GM10248 (cell line): ENCODE measurements at regions not wholly inside any gene's neighbourhood (a gene's known extent, or its start where the extent isn't known, plus 50 kb on each side); places are given as distances from the start of the nearest gene placed in this dataset.

Experiments used
- CTCF ChIA-PET: fragments of 300-600 bp; sonication (Branson Sonifier 250); formaldehyde crosslinking; extraction: SDS; loops from one replicate; lab custom pipeline; 2021; ENCODE audit warnings: antibody characterized with exemption; lab: Yijun Ruan, JAX
- POLR2A ChIA-PET: fragments of 350-650 bp; sonication (Branson Sonifier 250); formaldehyde crosslinking; extraction: SDS; loops from one replicate; lab custom pipeline; 2020; ENCODE audit warnings: antibody characterized with exemption; lab: Yijun Ruan, JAX
- DNase-seq: peaks from one replicate; pipeline ENCODE4 v3.0.0; 2012; ENCODE audit errors: extremely low spot score
- TF ChIP-seq, protein P1 (sequence below): IDR thresholded peaks from 2 replicates; pipeline ENCODE4 v1.5.1; 2012; ENCODE audit warnings: mild to moderate bottlenecking, low read depth; ENCODE audit errors: extremely low read depth, missing control alignments, control extremely low read depth

DNA sequence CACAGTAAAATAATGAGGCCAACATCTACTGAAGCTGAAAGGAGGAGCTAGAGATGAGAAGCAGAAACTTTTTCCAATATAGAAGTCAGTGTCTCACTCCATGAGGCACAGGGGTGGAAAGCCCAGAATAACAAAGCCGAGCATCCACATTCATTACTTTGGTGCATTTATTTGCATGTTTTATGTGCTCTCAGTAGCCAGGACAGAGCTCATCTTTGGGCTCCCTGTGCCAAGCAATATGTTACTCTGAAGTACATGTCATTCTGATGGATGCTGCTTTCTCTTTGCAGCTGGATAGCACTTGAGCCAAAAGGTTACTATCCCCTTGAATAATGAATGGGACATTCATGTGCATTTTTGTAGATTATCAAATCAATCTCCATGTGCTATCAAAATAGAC, 338.6 kb upstream of the SOX11 start:
- no peak for DNase-seq
- ChIA-PET POLR2A (no interaction called here), CTCF (interaction anchor here (1.1 kb wide), 1 partner anchor 1068 kb away, joined by 3 read pairs; no protein-coding TSS in a partner anchor)
- TF ChIP-seq, protein P1, sequence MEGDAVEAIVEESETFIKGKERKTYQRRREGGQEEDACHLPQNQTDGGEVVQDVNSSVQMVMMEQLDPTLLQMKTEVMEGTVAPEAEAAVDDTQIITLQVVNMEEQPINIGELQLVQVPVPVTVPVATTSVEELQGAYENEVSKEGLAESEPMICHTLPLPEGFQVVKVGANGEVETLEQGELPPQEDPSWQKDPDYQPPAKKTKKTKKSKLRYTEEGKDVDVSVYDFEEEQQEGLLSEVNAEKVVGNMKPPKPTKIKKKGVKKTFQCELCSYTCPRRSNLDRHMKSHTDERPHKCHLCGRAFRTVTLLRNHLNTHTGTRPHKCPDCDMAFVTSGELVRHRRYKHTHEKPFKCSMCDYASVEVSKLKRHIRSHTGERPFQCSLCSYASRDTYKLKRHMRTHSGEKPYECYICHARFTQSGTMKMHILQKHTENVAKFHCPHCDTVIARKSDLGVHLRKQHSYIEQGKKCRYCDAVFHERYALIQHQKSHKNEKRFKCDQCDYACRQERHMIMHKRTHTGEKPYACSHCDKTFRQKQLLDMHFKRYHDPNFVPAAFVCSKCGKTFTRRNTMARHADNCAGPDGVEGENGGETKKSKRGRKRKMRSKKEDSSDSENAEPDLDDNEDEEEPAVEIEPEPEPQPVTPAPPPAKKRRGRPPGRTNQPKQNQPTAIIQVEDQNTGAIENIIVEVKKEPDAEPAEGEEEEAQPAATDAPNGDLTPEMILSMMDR: no peak

DNA sequence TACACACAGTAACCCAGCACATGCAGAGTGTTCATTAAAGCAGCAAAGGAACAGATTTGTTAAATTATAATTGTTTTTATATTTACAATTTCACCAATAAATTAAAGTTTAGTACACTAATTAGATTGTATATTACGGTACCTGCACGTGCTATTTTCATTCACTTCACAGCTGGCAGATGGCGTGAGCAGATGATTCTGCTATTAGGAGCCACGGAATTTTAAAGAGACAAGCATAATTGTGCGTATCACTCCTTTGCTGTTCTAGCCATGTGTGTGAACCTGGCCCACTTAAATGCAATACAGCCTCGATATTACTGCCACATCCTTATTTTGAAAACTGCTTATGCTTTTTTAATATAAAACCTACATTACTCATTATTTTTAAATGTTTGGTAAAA, 332.8 kb upstream of the SOX11 start:
- POLR2A ChIA-PET: no interaction called here
- DNase-seq: no peak
- CTCF ChIA-PET: no interaction called here
- TF ChIP-seq, protein P1: no peak

DNA sequence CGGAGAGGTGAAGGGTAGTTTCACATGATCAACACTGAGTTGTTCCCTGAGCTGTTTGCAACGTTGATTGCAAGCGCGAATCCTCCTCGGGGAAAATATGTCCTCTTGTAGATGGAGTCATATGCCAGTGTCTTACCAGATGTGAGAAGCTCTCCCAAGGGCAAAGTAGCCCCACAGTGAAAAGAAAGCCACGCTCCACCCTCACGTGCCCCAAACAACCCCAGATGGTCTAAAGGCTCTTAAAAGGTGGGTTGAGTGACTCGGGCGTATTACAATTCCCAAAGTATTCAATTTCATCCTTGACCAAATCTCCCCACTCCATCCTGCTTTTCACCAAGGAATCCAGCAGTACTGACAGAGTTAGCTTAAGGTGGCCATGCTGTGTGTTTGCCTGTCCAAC, 332.1 kb upstream of the SOX11 start:
- TF ChIP-seq, protein P1: no peak
- DNase-seq: no peak
- ChIA-PET CTCF (interaction anchor here (1.2 kb wide), 1 partner anchor 28 kb away, joined by 3 read pairs; no protein-coding TSS in a partner anchor), POLR2A (no interaction called here)

DNA sequence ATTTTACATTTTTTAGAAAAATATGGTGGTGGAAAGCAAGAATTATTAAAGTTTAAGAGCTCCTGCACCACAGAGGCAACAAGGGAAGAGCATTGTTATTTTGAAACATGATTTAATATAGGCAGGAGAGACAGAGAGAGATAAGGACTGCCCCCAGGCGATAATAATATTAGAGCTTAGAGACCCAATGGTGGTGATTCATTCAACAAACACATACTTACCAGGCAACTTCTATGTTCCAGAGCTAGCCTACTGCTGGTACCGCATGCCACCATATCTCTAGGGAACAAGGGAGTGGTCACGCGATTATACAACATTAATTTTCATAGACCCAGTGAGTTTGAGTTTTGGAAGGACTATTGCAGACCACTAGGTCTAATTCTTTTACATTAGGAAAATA, 327.8 kb upstream of the SOX11 start:
- TF ChIP-seq, protein P1: no peak
- CTCF ChIA-PET: interaction anchor here (1.2 kb wide), 1 partner anchor 30 kb away, joined by 3 read pairs; no protein-coding TSS in a partner anchor
- POLR2A ChIA-PET: no interaction called here
- DNase-seq: no peak

DNA sequence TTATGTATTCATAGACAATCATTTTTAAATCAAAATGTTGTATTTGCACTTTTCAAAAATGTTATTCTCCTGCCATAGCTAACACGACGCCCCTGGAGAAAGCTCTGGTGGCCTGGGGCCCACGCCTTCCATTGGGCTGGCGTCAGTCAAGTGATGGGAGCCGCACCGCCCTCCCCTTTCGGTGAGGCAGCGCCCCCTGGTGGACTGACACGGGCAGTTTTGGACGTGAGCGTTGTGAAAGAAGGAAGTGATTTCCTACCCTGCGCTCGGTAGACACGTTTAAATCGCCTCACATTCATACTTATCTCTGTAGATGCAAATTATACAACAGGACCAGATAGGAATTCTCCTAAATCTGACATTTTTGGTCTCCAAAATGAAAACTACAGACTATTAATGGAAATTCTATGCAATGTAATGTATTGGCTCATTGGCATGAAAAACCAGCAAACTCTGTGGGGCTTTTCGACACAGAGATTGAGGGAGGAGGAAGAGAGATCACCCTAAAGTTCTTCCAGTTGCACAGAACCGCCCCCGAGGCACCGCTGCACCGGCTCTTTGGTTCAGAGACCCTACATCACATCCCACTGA, 326.2 kb upstream of the SOX11 start:
- CTCF ChIA-PET: interaction anchor here (0.7 to 1.6 kb wide), 5 partner anchors 9 to 1407 kb away, joined by 3 to 6 read pairs (median 3); no protein-coding TSS in a partner anchor
- peak; percentile 40 for DNase-seq

DNA sequence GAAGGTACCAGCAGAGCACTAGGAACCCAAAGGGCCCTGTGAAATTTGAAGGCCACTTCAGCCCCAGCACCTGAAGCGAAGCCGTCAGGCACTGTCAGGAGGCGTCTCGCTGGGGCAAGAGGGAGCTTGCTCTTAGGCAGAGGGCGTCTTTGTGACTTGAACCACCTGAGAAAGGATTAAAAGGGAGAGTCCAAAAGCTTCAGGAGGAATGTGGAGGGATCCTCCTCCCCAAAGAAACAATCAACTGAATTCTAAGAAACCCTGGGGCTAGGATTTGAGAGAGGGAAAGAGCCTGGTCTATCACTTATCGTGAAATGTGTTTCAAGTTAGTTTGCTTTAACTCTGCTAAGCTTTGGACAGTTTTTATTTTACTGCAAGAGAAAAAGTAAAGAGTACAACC, 324.9 kb upstream of the SOX11 start:
- CTCF ChIA-PET: interaction anchor here (1.2 kb wide), 1 partner anchor 11 kb away, joined by 3 read pairs; no protein-coding TSS in a partner anchor
- DNase-seq: no peak
- POLR2A ChIA-PET: no interaction called here
- TF ChIP-seq, protein P1: no peak

More for the DNA sequence above, 326.2 kb upstream of the SOX11 start:
- POLR2A ChIA-PET: no interaction called here
- TF ChIP-seq, protein P1: peak; percentile 58
